ENCODE measurements at regions not wholly inside any gene's neighbourhood (a gene's known extent, or its start where the extent isn't known, plus 50 kb on each side); places are given as distances from the start of the nearest gene placed in this dataset.

DNA sequence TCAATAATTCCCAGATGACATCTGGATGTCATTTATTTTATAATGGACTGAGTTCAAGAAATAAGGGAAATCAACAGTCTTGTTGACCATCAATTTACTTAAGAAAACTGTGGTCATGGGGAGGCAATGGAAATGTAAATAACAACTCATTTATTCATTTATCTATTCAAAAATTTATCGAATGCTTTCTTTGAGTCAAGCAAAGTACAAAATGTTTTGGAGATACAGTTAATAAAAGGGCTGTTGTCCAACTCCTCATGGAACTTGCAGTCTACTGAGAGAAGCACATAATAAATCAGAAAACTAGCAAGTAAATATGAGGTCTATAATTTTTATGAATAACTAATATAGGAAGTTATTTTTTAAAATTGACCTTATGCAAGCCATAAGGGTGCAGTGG lies 65.5 kb upstream of the KITLG start:
- no peak for TF ChIP-seq CEBPB (IDR thresholded peaks at IDR 0.05)
- no peak for TF ChIP-seq EP300 (IDR thresholded peaks at IDR 0.05; ENCODE audit: borderline replicate concordance)
- TF ChIP-seq NFIC (IDR thresholded peaks at IDR 0.05): no peak
- no peak for TF ChIP-seq TEAD4 (IDR thresholded peaks at IDR 0.05)
- TF ChIP-seq FOXM1 (IDR thresholded peaks at IDR 0.05; ENCODE audit: borderline replicate concordance, low read depth): no peak
- TF ChIP-seq RAD21 (IDR thresholded peaks at IDR 0.05; ENCODE audit: low read depth): no peak
- TF ChIP-seq TAF1 (IDR thresholded peaks at IDR 0.05; ENCODE audit: low read depth): no peak
- no peak for TF ChIP-seq REST (IDR thresholded peaks at IDR 0.05; ENCODE audit: low read depth)
- TF ChIP-seq EGR1 (IDR thresholded peaks at IDR 0.05): no peak
- TF ChIP-seq USF1 (IDR thresholded peaks at IDR 0.05): no peak
- TF ChIP-seq YY1 (IDR thresholded peaks at IDR 0.05; ENCODE audit: low read depth): no peak
- no peak for TF ChIP-seq TCF12 (IDR thresholded peaks at IDR 0.05; ENCODE audit: low read depth)
- TF ChIP-seq, protein P1, sequence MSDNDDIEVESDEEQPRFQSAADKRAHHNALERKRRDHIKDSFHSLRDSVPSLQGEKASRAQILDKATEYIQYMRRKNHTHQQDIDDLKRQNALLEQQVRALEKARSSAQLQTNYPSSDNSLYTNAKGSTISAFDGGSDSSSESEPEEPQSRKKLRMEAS (IDR thresholded peaks at IDR 0.05): no peak
- TF ChIP-seq CREB1 (IDR thresholded peaks at IDR 0.05; ENCODE audit: low read depth): no peak
- TF ChIP-seq ZBTB7A (IDR thresholded peaks at IDR 0.05; ENCODE audit: low read depth): no peak

- TF ChIP-seq, protein P1 (IDR thresholded peaks at IDR 0.05): no peak
- no peak for TF ChIP-seq USF1 (IDR thresholded peaks at IDR 0.05)
- no peak for TF ChIP-seq TEAD4 (IDR thresholded peaks at IDR 0.05)
- TF ChIP-seq EGR1 (IDR thresholded peaks at IDR 0.05): no peak
- no peak for TF ChIP-seq TAF1 (IDR thresholded peaks at IDR 0.05; ENCODE audit: low read depth)
- no peak for TF ChIP-seq REST (IDR thresholded peaks at IDR 0.05; ENCODE audit: low read depth)
These were observed 64.9 kb upstream of the KITLG start for GRCh38 chr12:88644946-88645702.

DNA sequence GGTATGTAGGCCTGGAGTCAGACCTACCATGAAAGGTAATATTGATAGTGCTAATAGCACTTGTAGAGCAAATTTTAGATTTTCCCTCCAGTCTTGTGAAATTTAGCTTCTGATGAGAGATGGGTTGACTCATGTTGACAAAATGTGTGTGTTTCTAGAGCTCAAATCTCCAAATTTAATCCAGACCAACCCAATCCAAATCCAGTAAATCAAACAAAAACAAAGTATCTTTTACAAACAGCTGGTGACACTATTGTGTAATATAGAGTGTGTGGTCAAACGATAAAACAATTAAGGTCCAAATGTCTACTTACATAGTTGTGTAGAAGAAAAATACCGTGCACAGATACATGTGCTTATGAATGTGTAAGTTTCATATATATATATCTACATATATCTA lies 63.4 kb upstream of the KITLG start:
- TF ChIP-seq REST (IDR thresholded peaks at IDR 0.05; ENCODE audit: low read depth) (no peak), CEBPB (IDR thresholded peaks at IDR 0.05) (no peak), NFIC (IDR thresholded peaks at IDR 0.05) (no peak), TEAD4 (IDR thresholded peaks at IDR 0.05) (no peak), CREB1 (IDR thresholded peaks at IDR 0.05; ENCODE audit: low read depth) (no peak)
- TF ChIP-seq, protein P1 (IDR thresholded peaks at IDR 0.05): no peak

- TF ChIP-seq REST (IDR thresholded peaks at IDR 0.05; ENCODE audit: low read depth) (no peak), USF1 (IDR thresholded peaks at IDR 0.05) (no peak), ZBTB7A (IDR thresholded peaks at IDR 0.05; ENCODE audit: low read depth) (no peak), TAF1 (IDR thresholded peaks at IDR 0.05; ENCODE audit: low read depth) (no peak), YY1 (IDR thresholded peaks at IDR 0.05; ENCODE audit: low read depth) (no peak), TCF12 (IDR thresholded peaks at IDR 0.05; ENCODE audit: low read depth) (no peak), NFIC (IDR thresholded peaks at IDR 0.05) (no peak), EGR1 (IDR thresholded peaks at IDR 0.05) (no peak)
These were observed 62.6 kb upstream of the KITLG start for GRCh38 chr12:88642675-88643431.
